A549 (cell line): ENCODE measurements at regions not wholly inside any gene's neighbourhood (a gene's known extent, or its start where the extent isn't known, plus 50 kb on each side); places are given as distances from the start of the nearest gene placed in this dataset.

Experiments used
- BHLHE40 ChIP-seq: IDR thresholded peaks from 2 replicates; pipeline ENCODE4 v1.6.1; 2012; ENCODE audit warnings: low read depth, low read length, inconsistent platforms
- CEBPB ChIP-seq, 2 experiments: fragments of >200 bp in 1 of 2; sonication (Bioruptor Twin) in 1 of 2; formaldehyde crosslinking in 1 of 2; IDR thresholded peaks; 2 replicates each; pipeline ENCODE4 v1.6.1; 2012 to 2016
- CHD4 ChIP-seq: fragments of 200-600 bp; sonication (generic); IDR thresholded peaks from 2 replicates; pipeline ENCODE4 v1.6.1; 2016; ENCODE audit warnings: antibody characterized with exemption, mild to moderate bottlenecking, borderline replicate concordance
- CTCF ChIP-seq: fragments of >200 bp; sonication (Bioruptor Twin); formaldehyde crosslinking; IDR thresholded peaks from 3 replicates; pipeline ENCODE4 v1.5.1; 2016
- EHMT2 ChIP-seq: fragments of 200-600 bp; sonication (generic); IDR thresholded peaks from 2 replicates; pipeline ENCODE4 v1.6.1; 2016; ENCODE audit warnings: antibody characterized with exemption, low read depth, mild to moderate bottlenecking, moderate library complexity
- KDM1A ChIP-seq: fragments of 200-600 bp; sonication (generic); IDR thresholded peaks from 2 replicates; pipeline ENCODE4 v1.6.1; 2016; ENCODE audit warnings: low read depth, mild to moderate bottlenecking
- RFX5 ChIP-seq: fragments of 450-650 bp; IDR thresholded peaks from 2 replicates; pipeline ENCODE4 v1.7.1; 2014; ENCODE audit warnings: antibody characterized with exemption, mild to moderate bottlenecking, moderate library complexity
- USF2 ChIP-seq: fragments of 450-650 bp; IDR thresholded peaks from 2 replicates; pipeline ENCODE4 v1.6.1; 2014; ENCODE audit warnings: antibody characterized with exemption

GRCh38 chr3:156608601-156609514 lies 53.9 kb upstream of the SSR3 start:
- no peak for TF ChIP-seq EHMT2
- TF ChIP-seq RFX5 = no peak
- TF ChIP-seq BHLHE40 = no peak
- no peak for TF ChIP-seq CEBPB (IDR thresholded peaks at IDR 0.05)
- TF ChIP-seq CTCF = no peak
- TF ChIP-seq KDM1A = no peak
- TF ChIP-seq USF2 = no peak
- no peak for TF ChIP-seq CHD4
